Uterus (tissue), 2 donors: ENCODE measurements at regions not wholly inside any gene's neighbourhood (a gene's known extent, or its start where the extent isn't known, plus 50 kb on each side); places are given as distances from the start of the nearest gene placed in this dataset.

ENCODE experiments used
- CTCF ChIP-seq, 4 experiments: fragments of 200-600 bp in 2 of 4; fragments of 450-650 bp in 2 of 4; sonication (generic) in 2 of 4; IDR thresholded peaks; one replicate each; pipeline ENCODE4 v1.5.1; 2016 to 2019; ENCODE audit warnings: antibody characterized with exemption in 4 of 4, mild to moderate bottlenecking in 2 of 4, moderate library complexity in 1 of 4
- POLR2A ChIP-seq, 2 donors: fragments of 450-650 bp; IDR thresholded peaks; one replicate each; pipeline ENCODE4 v1.6.1; 2016; ENCODE audit warnings: antibody characterized with exemption in 2 of 2, mild to moderate bottlenecking in 1 of 2, moderate library complexity in 1 of 2

GRCh38 chr5:93154535-93154934 lies 426.5 kb downstream of the NR2F1-AS1 start:
- no peak for TF ChIP-seq POLR2A (IDR thresholded peaks at IDR 0.05)
- TF ChIP-seq CTCF (IDR thresholded peaks at IDR 0.05) = no peak
